ENCODE measurements at regions not wholly inside any gene's neighbourhood (a gene's known extent, or its start where the extent isn't known, plus 50 kb on each side); places are given as distances from the start of the nearest gene placed in this dataset.

DNA sequence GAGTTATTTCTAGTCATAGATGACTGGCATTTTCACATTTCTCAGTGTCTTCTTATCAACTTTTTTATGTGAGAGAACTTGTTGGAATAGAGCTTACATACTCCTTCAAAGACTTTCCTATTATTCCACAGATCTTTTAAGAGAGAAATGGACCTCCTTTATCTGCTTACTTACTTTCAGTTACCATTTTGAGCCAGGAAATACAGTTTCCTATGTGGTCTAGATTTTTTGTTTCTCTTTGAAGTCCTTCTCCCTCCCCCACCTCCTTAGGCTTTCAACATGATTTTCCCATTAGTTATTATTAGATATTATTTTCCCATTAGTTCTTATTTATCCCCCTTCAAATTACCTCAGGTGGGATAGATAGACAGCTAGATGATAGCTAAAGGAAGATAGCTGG, 289.1 kb upstream of the ITGA1 start:
- H3K27ac ChIP-seq (ENCODE audit: control insufficient read depth, insufficient read depth) = no peak overlapping the region
- DNase-seq (ENCODE audit: low read depth, low spot score) (no peak), FAIRE-seq (no peak), ATAC-seq (no peak)
- no peaks in the 10 kb centered on the region for H3K27me3 ChIP-seq (replicated peaks in 1 of 2; ENCODE audit: control insufficient read depth in 2 of 2, insufficient read depth in 2 of 2, low read length in 1 of 2)
- SMC1A ChIA-PET (ENCODE audit: uncharacterized antibody, unreplicated experiment) = no interaction called here
- RAD21 ChIA-PET (ENCODE audit: unreplicated experiment) = no interaction called here
- H3K4me2 ChIP-seq (ENCODE audit: control insufficient read depth, insufficient read depth) = no peak overlapping the region
- in situ Hi-C loops (cut with MboI) = no loop called here
- no peak overlapping the region for H3K4me3 ChIP-seq
- no peak overlapping the region for H2AFZ ChIP-seq (ENCODE audit: control insufficient read depth, low read depth, low read length)
- H3K9ac ChIP-seq (ENCODE audit: control insufficient read depth, insufficient read depth, low read length) = no peak overlapping the region
- no peaks in the 10 kb centered on the region for H3K36me3 ChIP-seq (ENCODE audit: control insufficient read depth in 2 of 2, insufficient read depth in 2 of 2, low read length in 1 of 2)
- POLR2A ChIA-PET = no interaction called here
- H3K79me2 ChIP-seq (ENCODE audit: control insufficient read depth, insufficient read depth, low read length) = no peaks in the 10 kb centered on the region
- BruUV-seq (replicated peaks) = no TSS peak
- TF ChIP-seq SREBF1 (IDR thresholded peaks at IDR 0.05; ENCODE audit: low read length) = no peak
- no peak for TF ChIP-seq PML (IDR thresholded peaks at IDR 0.05; ENCODE audit: low read length)
- TF ChIP-seq SPI1 (IDR thresholded peaks at IDR 0.05; ENCODE audit: borderline replicate concordance, insufficient read depth, low read depth, low read length) = no peak
- TF ChIP-seq TCF3 (IDR thresholded peaks at IDR 0.05; ENCODE audit: borderline replicate concordance, insufficient read depth, low read depth, low read length) = no peak
- H3K4me1 ChIP-seq (ENCODE audit: control insufficient read depth, insufficient read depth, low read length) = no peaks in the 10 kb centered on the region
- intact Hi-C loops (cut with micrococcal nuclease; ENCODE audit: unreplicated experiment) = no loop called here
- CTCF ChIA-PET = interaction anchor here (0.7 kb wide), 1 partner anchor 21 kb away, joined by 3 read pairs; no protein-coding TSS in a partner anchor
- H3K9me3 ChIP-seq (replicated peaks; ENCODE audit: control insufficient read depth, insufficient read depth, low read length) = no peaks in the 10 kb centered on the region
- no peaks in the 10 kb centered on the region for H4K20me1 ChIP-seq (ENCODE audit: control insufficient read depth, insufficient read depth)

DNA sequence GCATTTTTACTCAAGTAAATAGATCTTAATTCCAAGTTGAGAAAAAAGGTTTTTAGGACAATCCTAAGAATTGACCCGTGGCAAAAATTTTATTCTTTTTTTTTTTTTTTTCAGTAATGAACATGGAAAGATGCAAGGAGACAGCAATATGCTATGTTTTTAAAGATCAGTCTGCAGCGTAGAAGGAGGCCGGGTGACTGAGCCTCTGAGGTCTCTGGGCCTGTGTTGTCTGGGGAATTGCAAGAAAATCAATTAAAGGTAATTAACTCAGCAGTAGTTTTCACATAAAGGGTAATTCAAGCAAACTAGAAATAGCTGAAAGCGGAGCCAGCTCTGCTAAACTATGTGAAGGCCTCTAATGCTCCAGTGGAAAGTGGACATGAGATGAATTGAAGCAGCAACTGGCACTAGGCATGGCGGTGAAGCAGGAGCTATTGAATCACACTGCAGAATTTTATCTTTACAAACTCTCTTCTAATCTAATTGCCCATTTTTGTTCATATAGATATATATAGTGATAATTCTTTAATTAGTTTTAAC, 285.2 kb upstream of the ITGA1 start:
- ATAC-seq (no peak), FAIRE-seq (no peak), DNase-seq (ENCODE audit: low read depth, low spot score) (no peak)
- no TSS peak for BruUV-seq (replicated peaks)
- intact Hi-C loops (cut with micrococcal nuclease; ENCODE audit: unreplicated experiment) = no loop called here
- H2AFZ ChIP-seq (ENCODE audit: control insufficient read depth, low read depth, low read length) = no peak overlapping the region
- no peak overlapping the region for H3K9ac ChIP-seq (ENCODE audit: control insufficient read depth, insufficient read depth, low read length)
- H3K9me3 ChIP-seq (replicated peaks; ENCODE audit: control insufficient read depth, insufficient read depth, low read length) = no peaks in the 10 kb centered on the region
- H3K4me1 ChIP-seq (ENCODE audit: control insufficient read depth, insufficient read depth, low read length) = no peaks in the 10 kb centered on the region
- WGBS (ENCODE audit: insufficient coverage, insufficient replicate concordance, low lambda C conversion rate, missing lambda C conversion rate) = 39% methylated on average over 5 of the region's 5 CpGs
- H3K4me3 ChIP-seq = no peak overlapping the region
- ChIA-PET SMC1A (ENCODE audit: uncharacterized antibody, unreplicated experiment) (no interaction called here), RAD21 (ENCODE audit: unreplicated experiment) (no interaction called here), POLR2A (no interaction called here), CTCF (interaction anchor here (1.0 kb wide), 1 partner anchor 50 kb away, joined by 3 read pairs; no protein-coding TSS in a partner anchor)
- in situ Hi-C loops (cut with MboI) = no loop called here
- no peaks in the 10 kb centered on the region for H3K27me3 ChIP-seq (replicated peaks in 1 of 2; ENCODE audit: control insufficient read depth in 2 of 2, insufficient read depth in 2 of 2, low read length in 1 of 2)
- H3K27ac ChIP-seq (ENCODE audit: control insufficient read depth, insufficient read depth) = no peak overlapping the region
- H3K36me3 ChIP-seq (ENCODE audit: control insufficient read depth in 2 of 2, insufficient read depth in 2 of 2, low read length in 1 of 2) = no peaks in the 10 kb centered on the region
- H3K4me2 ChIP-seq (ENCODE audit: control insufficient read depth, insufficient read depth) = no peak overlapping the region
- no peaks in the 10 kb centered on the region for H4K20me1 ChIP-seq (ENCODE audit: control insufficient read depth, insufficient read depth)
- no peaks in the 10 kb centered on the region for H3K79me2 ChIP-seq (ENCODE audit: control insufficient read depth, insufficient read depth, low read length)
- TF ChIP-seq SP1 (IDR thresholded peaks at IDR 0.05; ENCODE audit: low read depth, low read length) (no peak), SREBF1 (IDR thresholded peaks at IDR 0.05; ENCODE audit: low read length) (no peak), CBX5 (IDR thresholded peaks at IDR 0.05; ENCODE audit: low read depth) (no peak), POLR2AphosphoS2 (IDR thresholded peaks at IDR 0.05; ENCODE audit: low read depth, low read length) (no peak), RAD51 (IDR thresholded peaks at IDR 0.05) (no peak), HCFC1 (IDR thresholded peaks at IDR 0.05; ENCODE audit: low read length) (no peak)
- TF ChIP-seq, protein P1, sequence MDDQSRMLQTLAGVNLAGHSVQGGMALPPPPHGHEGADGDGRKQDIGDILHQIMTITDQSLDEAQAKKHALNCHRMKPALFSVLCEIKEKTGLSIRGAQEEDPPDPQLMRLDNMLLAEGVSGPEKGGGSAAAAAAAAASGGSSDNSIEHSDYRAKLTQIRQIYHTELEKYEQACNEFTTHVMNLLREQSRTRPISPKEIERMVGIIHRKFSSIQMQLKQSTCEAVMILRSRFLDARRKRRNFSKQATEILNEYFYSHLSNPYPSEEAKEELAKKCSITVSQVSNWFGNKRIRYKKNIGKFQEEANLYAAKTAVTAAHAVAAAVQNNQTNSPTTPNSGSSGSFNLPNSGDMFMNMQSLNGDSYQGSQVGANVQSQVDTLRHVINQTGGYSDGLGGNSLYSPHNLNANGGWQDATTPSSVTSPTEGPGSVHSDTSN (IDR thresholded peaks at IDR 0.05; ENCODE audit: insufficient replicate concordance, low read depth, low read length) = no peak
- TF ChIP-seq, protein P2, sequence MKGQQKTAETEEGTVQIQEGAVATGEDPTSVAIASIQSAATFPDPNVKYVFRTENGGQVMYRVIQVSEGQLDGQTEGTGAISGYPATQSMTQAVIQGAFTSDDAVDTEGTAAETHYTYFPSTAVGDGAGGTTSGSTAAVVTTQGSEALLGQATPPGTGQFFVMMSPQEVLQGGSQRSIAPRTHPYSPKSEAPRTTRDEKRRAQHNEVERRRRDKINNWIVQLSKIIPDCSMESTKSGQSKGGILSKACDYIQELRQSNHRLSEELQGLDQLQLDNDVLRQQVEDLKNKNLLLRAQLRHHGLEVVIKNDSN (IDR thresholded peaks at IDR 0.05; ENCODE audit: borderline replicate concordance, extremely low read length, insufficient read depth, low read depth, low read length) = no peak
- TF ChIP-seq, protein P3, sequence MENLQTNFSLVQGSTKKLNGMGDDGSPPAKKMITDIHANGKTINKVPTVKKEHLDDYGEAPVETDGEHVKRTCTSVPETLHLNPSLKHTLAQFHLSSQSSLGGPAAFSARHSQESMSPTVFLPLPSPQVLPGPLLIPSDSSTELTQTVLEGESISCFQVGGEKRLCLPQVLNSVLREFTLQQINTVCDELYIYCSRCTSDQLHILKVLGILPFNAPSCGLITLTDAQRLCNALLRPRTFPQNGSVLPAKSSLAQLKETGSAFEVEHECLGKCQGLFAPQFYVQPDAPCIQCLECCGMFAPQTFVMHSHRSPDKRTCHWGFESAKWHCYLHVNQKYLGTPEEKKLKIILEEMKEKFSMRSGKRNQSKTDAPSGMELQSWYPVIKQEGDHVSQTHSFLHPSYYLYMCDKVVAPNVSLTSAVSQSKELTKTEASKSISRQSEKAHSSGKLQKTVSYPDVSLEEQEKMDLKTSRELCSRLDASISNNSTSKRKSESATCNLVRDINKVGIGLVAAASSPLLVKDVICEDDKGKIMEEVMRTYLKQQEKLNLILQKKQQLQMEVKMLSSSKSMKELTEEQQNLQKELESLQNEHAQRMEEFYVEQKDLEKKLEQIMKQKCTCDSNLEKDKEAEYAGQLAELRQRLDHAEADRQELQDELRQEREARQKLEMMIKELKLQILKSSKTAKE (IDR thresholded peaks at IDR 0.05; ENCODE audit: low read depth, poor library complexity, severe bottlenecking) = no peak
- TF ChIP-seq, protein P4, sequence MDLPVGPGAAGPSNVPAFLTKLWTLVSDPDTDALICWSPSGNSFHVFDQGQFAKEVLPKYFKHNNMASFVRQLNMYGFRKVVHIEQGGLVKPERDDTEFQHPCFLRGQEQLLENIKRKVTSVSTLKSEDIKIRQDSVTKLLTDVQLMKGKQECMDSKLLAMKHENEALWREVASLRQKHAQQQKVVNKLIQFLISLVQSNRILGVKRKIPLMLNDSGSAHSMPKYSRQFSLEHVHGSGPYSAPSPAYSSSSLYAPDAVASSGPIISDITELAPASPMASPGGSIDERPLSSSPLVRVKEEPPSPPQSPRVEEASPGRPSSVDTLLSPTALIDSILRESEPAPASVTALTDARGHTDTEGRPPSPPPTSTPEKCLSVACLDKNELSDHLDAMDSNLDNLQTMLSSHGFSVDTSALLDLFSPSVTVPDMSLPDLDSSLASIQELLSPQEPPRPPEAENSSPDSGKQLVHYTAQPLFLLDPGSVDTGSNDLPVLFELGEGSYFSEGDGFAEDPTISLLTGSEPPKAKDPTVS (IDR thresholded peaks at IDR 0.05; ENCODE audit: low read depth, low read length) = no peak
